ENCODE measurements at regions not wholly inside any gene's neighbourhood (a gene's known extent, or its start where the extent isn't known, plus 50 kb on each side); places are given as distances from the start of the nearest gene placed in this dataset.

- no peak for TF ChIP-seq CTCF (optimal IDR thresholded peaks at IDR 0.05 in 1 of 3, IDR thresholded peaks at IDR 0.05 in 1 of 3, conservative IDR thresholded peaks at IDR 0.05 in 1 of 3; ENCODE audit: extremely low read depth in 1 of 3, insufficient read depth in 2 of 3, low read length in 3 of 3)
- no peak for TF ChIP-seq EZH2 (IDR thresholded peaks at IDR 0.05; ENCODE audit: low read length)
These were observed 144.2 kb upstream of the ZNF91 start for GRCh38 chr19:23539499-23539898.

Measured in keratinocyte (primary cell).